HG03196 (cell line): ENCODE measurements at regions not wholly inside any gene's neighbourhood (a gene's known extent, or its start where the extent isn't known, plus 50 kb on each side); places are given as distances from the start of the nearest gene placed in this dataset.
A peak's percentile ranks its signal among the peaks of the same experiment; 100 is the strongest.

Source experiments
- ATAC-seq: cut with Tn5 transposase; IDR thresholded peaks from one replicate; pipeline ENCODE4 v1.9.1; 2021; ENCODE audit not compliant: unreplicated experiment

DNA sequence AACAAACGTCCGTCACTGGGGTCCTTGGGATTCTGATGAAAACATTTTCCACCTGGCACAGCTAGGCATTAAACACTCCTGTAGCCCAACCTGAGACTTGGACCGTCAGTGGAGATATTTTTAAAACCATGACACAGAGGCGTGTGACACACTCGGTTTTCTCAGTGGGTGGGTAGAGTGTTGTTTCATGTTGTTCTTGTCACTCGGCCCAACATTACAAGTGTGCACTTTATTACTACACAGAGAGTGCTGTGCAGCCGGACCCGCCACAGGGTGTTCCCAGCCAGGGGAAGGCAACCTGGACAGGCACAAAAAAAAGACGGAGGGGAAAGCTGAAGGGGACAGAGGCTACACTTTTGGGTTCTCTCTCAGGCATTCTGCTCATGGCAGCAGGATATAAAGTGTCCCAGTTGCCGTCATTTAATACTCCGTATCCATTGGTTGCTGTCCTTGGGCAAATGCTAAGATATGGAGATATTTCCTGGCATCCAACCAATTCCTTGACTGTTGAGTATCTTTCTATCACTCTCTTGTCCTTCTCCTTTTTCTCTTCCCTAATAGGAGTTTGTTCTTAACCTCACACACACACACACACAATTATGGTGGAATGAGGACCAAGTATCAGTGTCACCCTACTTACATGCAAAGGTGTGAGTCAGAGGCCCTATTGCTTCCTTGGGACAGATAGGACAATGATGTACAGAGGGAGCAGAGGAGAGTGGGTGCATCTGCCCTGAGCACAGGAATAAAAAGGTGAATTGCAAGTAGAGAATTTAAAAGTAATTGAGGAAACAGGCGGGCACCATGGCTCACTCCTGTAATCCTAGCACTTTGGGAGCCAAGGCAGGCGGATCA lies 154.1 kb upstream of the SOX9 start:
- ATAC-seq: no peak

DNA sequence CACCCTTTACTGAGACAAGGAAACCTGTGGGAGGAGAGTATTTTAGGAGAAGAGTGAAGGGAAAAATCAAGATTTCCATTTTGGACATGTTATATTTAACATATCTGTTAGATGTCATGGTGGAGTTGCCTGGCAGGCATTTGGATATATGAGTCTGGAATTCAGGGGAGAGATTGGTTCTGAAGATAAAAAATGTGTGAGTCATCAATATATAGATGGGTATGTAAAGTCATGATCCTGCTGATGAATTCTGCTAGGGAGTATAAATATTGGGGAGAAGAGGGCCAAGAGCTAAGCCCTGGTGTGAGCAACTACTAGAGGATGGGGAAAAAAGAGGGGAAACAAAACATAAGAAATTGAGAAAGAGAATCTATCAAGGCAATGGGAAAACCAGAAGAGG lies 151.3 kb upstream of the SOX9 start:
- ATAC-seq: no peak

DNA sequence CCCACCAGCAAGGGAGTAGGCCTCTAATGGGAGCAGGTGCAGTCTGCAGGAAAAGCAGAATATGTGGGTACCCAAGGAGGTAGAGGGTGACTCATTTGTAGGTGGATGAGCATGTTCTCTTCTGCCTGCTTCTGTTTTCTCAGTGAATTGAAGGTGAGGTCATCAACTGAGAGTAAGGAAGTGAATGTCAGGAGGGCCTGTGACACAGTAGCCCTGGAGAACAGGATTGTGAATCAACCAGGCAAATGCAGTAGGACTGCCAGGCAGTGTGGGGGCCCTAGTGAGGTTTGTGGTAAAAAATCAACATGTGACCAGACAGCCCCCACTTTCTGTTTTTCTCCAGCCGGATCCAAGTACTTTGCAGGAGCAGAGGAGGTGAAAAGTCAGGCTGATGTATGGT lies 150.5 kb upstream of the SOX9 start:
- no peak for ATAC-seq

DNA sequence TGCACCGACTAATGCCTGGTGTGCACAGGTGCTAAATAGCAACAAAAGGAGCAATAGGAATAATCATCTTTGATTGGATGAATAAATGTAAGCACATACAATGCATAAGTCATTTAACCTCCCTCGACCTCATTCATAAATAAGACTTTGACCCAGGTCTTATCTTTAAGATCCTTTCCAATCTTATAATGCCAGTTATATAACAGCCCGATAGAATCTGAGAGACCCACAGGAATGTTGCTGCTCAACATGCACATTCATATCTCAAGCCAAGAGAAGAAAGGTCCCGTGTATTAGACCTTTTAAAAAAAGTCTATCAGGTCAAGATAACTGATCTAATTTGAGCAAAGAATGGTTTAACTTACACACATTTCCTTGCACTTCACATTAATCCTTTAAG lies 146.8 kb upstream of the SOX9 start:
- no peak for ATAC-seq

DNA sequence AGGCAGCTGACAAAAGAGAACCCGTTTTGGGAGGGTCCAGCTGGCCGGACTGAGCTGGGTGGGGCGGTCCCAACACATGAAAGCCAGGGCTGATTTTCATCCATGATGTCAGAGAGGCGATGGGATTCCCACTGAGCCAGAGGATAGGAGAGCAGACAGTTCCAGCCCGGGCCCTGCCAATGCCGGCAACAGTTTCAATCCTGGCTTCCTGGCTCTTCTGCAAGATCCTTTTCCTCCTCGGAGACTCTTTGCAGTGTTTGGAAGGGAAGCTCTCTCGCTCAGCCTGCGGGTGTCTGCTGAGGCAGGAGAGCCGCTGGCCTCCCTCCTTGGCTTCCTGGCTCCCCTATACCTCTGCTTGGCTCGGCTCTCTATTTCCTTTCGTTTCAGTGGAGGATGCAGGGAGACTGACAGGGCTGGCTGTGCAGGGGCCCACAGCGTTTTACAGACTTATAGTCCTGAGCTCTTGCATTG lies 145.5 kb upstream of the SOX9 start:
- ATAC-seq: no peak

DNA sequence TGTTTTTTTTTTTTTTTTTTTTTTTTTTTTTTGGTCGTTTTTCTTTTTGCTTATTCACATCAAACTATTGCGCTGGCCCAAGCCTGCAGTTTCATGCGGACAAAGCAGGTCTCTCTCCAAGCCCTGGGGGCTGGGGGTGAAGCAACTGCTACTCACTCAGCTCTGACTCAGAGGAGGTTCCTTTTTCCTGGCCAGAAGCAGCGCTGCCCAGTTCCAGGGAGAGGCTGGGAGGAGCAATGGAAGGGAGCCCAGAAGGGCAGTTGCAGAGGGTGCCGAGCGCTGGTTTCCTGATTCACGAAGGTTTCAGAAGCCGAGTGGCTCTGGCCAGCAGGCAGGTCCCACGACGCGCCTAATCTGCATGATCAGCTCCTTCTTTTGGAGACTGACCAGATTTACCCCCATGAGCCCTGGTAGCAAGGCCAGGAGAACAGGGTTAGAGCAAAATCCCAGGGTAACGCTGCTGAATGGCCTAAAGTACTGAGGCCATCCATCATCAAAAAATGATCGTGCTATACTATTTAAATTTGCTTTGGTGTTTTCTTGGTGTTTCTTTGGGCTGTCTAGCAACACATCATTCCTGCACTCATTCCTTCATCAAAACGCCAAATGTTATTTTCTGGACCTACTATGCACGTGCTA lies 144.7 kb upstream of the SOX9 start:
- ATAC-seq: no peak

DNA sequence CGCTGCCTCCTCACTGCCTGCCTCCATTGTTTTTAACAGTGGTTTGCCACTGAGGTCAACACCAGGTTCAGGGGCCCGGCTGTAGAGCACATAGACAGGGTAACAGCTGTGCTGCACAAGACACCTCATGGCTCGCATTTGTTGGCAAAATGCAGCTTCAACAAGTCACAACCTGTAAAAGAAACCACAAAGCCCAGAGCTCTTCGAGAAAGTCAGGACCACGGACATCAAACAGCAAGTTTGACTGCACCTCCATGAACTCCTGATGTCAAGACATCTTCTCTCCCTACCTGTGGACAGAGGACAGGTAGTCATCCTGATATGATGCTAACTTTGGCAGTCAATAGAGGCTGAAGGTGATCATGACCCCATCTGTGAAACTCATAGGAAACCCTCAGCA lies 142.4 kb upstream of the SOX9 start:
- ATAC-seq: no peak

DNA sequence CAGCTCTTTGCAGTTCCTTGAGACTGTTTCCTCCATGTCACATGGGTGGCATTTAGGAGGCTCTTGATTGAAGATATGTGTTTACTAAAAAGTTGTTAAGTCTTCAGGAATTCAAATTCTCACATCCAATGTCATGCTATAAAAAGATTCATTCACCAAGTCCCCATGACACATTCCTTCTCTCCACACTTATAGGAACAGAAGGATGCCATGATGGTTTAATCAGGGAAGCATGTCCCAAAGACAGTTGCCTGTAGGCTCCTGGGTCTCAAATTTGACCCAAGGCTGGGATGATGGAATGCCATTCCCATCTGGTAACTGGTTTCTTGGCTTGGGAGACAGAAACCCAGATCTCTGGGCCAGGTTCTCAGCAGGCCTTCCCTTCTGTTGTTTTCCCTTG lies 140.6 kb upstream of the SOX9 start:
- ATAC-seq: no peak

DNA sequence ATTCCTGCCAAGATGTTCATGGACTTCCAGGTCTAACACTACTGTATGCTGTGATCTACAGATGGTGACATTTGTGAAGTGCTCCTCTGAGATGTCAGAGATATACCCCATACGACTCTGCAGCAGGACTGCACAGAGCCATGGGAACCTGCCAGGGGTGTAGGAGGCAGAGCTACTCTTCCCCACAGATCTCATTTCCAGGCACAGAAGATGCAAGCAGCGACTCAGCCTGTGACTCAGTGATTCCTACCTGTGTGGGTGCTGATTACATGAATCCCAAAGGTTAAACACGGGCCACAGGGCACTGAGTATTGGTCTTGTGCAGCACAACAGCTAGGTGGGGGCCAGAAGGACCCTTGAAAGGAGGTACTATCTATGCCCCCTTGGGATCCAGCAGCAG lies 137.0 kb upstream of the SOX9 start:
- no peak for ATAC-seq

DNA sequence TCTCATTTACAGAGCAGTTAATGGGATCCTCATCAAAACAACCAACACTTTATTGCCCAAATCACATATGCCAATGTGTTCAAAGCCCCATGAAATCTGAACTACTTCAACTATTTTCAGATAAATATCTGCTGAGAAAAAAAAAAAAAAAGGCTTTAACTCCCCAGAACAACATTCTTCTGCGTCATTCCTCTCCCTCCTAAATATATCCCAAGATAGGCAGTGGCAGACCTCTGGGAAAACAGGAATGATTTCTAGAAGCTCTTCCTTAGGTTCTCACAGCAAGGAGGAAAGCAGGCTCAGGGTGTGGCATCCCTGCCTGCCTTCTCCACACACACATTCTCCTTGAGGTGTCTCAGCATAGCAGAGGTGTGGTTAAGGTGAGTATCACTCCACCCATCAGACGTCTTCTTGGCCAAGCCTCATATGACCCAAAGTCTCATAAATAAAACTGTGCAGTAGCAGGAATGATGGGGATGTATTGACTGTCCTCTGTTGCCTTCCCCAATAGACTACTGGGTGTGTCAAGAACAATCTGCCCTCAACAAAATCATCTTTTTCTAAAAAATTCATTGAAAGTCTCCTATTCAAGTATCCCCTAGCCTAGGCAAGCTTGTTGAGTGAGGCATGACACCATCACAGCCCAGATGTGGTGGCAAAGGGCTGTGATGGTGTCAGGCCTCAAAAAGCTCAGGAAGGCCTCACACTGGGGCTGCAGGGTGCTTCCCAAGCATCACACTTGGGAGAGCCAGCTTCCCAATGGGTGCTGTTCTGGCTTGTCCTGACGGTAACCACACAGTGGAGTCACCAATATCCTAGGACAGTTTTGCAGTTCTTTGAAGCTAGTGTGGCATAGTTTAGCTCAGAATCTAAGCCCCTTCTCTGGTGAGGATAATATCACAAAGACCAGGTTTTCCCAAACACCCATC lies 135.4 kb upstream of the SOX9 start:
- ATAC-seq: no peak

DNA sequence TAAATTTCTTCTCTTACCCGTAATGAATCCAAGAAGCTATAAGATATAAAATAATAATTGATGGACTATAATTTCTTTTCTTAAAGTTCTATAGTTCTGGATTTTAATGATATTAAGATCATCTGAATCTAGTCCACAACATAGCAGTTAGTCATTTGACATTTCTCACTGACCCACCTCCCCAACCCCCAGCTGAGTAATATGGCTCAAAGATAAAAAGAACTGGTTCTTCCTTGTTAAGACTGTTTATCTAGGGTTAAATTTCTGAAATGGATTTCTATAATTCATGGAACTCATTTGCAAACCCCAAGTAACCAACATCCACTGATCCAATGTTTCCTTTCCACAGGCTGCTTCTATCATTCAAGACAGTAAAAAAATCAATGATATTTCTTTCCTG lies 133.9 kb upstream of the SOX9 start:
- ATAC-seq: no peak

DNA sequence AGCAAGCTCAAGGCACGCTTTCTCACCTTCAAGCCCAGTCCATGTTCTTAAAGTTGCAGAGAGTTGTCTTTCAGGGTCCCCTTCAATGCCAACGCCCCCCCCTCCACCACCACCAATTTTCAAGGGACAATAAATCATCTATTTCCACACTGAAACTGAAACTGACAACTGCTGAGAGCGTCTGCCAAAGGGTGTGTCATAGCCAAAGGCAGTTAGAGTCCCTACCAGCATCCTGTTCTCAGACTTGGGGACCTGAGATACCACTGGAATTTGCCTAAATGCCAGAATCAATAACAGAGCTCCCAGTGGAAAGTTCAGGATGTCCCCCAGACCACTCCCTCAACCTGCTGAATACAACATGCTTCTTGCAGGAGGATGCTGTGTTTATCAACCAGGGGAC lies 133.2 kb upstream of the SOX9 start:
- ATAC-seq: no peak

DNA sequence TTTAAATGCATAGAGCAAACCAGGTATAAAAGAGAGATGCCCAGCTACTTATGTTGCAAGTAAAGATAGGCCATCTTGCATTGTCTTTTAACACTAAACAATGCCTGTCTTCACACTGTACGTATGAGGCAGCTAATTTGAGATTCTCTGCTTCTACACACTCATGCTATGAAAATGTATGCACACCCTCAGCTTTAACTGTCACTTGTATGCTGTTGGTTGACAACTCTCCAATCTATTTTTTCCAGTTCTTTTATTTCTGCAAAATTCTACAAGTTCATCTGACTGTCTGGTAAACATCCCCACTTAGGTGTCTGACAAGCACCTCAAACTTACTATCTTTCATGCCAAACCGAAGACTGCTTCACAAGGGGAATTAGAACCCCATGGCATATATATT lies 131.7 kb upstream of the SOX9 start:
- no peak for ATAC-seq

DNA sequence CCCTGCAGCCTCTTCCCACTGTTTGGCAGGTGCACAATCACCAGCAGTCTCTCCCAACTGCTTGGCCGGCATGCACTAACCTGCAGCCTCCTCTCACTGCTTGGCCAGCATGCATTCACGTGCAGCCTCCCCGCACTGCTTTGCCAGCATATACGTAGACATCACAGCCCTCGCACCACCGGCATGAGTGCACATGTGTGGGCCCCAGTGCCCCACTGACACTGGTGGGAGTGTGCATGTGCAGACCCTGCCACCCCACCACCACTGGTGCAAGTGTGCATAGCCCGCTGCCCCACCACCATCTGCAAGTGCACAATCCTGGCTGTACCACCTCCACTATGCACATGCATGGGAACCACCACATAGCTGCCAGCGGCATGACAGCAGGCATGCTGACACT lies 127.5 kb upstream of the SOX9 start:
- ATAC-seq: no peak

DNA sequence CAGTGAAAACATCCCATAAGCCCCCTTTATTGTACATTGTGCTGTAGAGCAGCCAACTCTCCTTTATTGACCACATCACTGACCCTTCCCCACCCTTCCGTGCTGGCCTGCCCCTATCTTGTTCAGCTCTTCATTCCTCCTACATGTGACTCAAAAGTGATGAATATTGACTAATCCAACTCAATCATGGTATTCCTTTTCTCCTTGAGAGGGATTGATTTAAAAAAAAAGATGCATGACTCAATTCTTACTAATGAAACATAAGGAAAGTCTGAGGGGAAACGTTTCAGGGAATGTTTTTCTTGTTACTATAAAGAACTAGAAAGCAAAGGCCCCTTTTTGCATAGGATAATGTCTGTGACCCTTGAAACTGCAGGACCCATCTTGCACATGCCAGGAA lies 125.2 kb upstream of the SOX9 start:
- ATAC-seq: no peak

DNA sequence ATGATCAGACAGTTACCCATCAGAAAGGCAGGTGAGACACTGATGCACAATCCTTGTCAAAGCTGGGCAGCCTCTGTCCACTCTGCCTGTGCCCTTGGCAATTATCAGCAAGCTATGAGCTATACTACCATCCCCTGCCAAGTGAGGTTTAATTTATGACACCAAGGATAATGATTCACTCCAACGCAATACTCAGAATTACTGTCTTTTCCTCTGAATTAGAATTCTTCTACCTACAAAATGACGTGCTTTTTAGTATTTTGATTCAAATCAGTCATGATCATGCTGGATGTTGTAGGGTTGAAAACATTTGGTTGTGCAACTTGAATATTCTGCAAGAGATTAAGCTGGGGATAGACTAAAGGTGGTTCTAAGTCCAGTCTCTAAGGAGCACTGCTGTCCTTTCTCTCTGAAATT lies 116.8 kb upstream of the SOX9 start:
- ATAC-seq: no peak

DNA sequence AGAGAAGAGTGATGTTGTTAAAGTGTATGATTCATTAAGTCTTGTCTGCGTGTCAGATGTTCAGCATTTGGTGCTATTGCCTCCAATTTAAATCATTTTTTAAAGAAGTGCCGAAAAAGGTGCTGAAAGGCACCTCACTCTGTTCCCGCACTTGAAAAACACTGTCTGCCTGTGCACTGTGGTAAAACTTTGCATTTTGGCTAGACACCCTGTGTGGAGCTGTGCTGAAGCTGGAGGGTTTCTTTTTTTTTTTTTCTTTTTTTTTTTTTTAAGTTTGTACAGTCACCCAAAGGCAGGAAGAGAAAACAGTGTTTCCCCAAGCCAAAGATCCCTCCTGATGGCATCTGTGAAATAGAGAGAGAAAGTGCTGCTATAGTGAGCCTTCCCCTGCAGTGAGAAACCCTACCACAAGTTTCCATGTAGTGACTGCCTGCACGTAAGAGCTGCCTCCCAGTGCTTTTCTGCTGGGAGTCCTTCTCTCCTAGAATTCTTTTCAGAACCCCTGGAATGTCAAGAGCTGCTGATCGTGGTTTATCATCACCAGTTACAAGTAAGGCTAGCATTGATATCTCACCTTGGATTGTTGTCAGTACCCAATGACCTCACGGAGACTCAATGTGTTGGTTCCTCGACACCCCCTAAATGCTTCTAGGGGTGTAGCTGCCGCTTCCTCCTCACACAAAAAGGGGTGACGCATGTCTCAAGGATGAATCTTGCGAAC lies 116.0 kb upstream of the SOX9 start:
- ATAC-seq: peak; percentile 48

DNA sequence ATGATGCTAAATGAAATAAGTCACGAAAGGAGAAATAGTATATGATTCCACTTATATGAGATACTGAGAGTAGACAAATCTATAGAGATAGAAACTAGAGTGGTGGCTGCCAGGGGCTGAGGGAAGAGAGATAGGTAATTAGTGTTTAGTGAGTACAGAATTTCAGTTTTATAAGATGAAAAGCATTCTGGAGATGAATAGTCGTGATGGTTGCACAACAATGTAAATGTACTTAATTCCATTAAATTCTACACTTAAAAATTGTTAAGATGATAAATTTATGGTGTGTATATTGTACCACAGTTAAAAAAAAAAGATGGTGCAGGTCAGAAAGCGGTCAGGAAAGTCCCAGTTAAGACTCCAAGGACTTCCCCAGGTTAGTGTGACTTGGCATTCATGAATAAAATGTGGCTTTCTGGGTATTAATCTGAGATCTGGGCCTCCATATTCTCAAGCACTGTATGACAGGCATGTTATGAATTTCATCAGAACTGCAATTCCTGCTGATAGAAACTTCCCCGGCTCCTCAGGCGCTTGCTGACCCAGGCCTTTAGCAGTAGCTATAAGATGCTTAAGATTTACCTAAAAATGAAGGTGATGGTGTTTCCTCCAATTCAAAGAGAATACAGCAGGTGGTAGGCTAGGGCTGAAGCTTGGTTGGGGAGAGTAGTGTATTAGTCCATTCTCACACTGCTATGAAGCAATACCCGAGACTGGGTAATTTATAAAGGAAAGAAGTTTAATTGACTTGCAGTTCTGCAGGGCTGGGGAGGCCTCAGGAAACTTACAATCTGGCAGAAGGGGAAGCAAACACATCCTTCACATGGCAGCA lies 115.3 kb upstream of the SOX9 start:
- peak; percentile 66 for ATAC-seq

DNA sequence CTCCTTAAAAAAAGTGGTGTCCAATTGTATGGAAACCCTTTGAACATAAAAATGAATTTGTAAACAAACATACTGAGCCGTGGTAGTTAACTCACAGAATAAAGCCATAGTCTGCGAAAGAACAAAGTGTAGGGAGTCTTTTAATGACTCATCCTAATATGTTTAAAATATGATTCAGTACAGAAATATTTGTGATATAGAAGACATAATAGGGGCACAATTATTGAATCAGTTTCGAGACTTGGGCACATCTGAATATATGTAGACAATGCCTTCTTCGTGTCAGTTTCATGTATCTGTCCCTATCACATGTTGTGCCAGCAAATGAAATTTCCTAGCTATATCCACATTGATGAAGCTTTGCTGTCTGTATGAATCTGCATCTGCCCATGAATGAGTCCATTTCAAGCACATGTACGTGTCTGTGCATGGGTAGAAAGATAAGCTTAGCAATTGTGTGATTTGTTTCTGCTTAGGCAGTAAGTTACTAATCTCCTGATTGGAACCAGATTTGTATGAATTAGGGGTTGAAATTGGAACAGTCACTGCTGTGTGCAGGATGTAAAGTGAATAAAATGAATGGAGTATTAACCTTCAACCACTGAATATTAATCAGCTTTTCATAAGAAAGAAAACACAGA lies 112.5 kb upstream of the SOX9 start:
- no peak for ATAC-seq

DNA sequence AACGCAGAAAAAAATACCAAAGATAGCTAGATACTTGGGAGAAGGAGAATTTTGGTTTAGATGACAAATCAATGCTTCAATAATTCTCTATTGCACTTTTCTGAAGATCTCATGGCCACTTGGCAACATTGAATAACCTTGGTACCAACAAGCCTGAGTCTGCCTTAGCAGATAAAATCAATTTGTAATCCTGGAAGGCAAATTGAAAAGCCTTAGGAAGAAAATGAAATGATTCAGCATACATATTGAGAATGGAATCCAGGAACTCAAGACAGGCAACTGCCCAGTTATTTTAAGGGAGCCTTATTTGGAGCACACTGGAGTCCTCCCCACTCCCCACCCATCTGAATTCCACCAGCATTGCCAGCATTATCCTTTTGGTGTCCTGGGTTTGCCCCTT lies 109.3 kb upstream of the SOX9 start:
- ATAC-seq: no peak
